K562 (cell line): ENCODE measurements at regions not wholly inside any gene's neighbourhood (a gene's known extent, or its start where the extent isn't known, plus 50 kb on each side); places are given as distances from the start of the nearest gene placed in this dataset.

Source experiments
- ATAC-seq: fragments of 200-7000 bp; cut with Tn5 transposase; 3 replicates; pipeline ENCODE4 v1.9.1; 2020; ENCODE audit warnings: moderate library complexity
- BruUV-seq: library from RNA; stranded (reverse); fragments of 400-500 nt; replicated peaks from 2 replicates; lab custom pipeline; 2021; lab: Mats Ljungman, UMichigan
- CTCF ChIA-PET: fragments of 300-600 bp; formaldehyde crosslinking; extraction: SDS; loops from one replicate; lab custom pipeline; 2021; ENCODE audit warnings: low intra/inter-chr PET ratio; lab: Yijun Ruan, JAX
- POLR2A ChIA-PET: fragments of 300-600, 350-650 bp; sonication (Branson Sonifier 250); formaldehyde crosslinking; extraction: SDS; loops from one replicate; lab custom pipeline; 2021; ENCODE audit warnings: antibody characterized with exemption, inconsistent platforms; lab: Yijun Ruan, JAX
- DNase-seq, 4 experiments: peaks; one replicate each; pipeline versions ENCODE4 v3.0.0 to v3.0.0-alpha.2; 2011 to 2018; ENCODE audit warnings: low spot score in 3 of 4, mixed read lengths in 3 of 4; ENCODE audit errors: extremely low read depth in 1 of 4
- FAIRE-seq: peaks from 2 replicates; lab custom pipeline; 2011; peaks lifted over from hg19 to GRCh38; lab: Jason Lieb, UNC
- H2AFZ ChIP-seq: 2 replicates; pipeline ENCODE4 v1.6.0; 2011; ENCODE audit warnings: low read depth, low read length, control low read depth, inconsistent platforms
- H3K27ac ChIP-seq: fragments of 200-600 bp; 3 replicates; pipeline ENCODE4 v1.8.0; 2011; ENCODE audit warnings: low read depth, mild to moderate bottlenecking, control low read depth, inconsistent platforms, low read length, moderate library complexity, mixed read lengths; ENCODE audit errors: extremely low read depth
- H3K27me3 ChIP-seq, 2 experiments: fragments of 300-600 bp in 1 of 2; 2 replicates in 1 of 2; 3 replicates in 1 of 2; pipeline versions ENCODE4 v1.6.0 to v1.8.0; 2011; ENCODE audit warnings: inconsistent platforms in 2 of 2, low read length in 2 of 2, mild to moderate bottlenecking in 1 of 2, mixed read lengths in 1 of 2, moderate library complexity in 1 of 2; ENCODE audit not compliant: control insufficient read depth in 2 of 2, insufficient read depth in 2 of 2
- H3K36me3 ChIP-seq: fragments of 300-600 bp; 3 replicates; pipeline ENCODE4 v1.8.0; 2011; ENCODE audit warnings: mild to moderate bottlenecking, low read length, inconsistent platforms; ENCODE audit not compliant: control insufficient read depth, insufficient read depth
- H3K4me1 ChIP-seq, 2 experiments: fragments of 200-600 bp in 1 of 2; replicated peaks in 1 of 2; 2 replicates in 1 of 2; 3 replicates in 1 of 2; pipeline versions ENCODE4 v1.5.1 to v1.8.0; 2011; ENCODE audit warnings: inconsistent platforms in 2 of 2, low read length in 2 of 2, mild to moderate bottlenecking in 1 of 2, mixed read lengths in 1 of 2, moderate library complexity in 1 of 2; ENCODE audit not compliant: control insufficient read depth in 2 of 2, insufficient read depth in 2 of 2
- H3K4me2 ChIP-seq: 2 replicates; pipeline ENCODE4 v1.6.1; 2011; ENCODE audit warnings: low read length, control low read depth, inconsistent platforms, mixed read lengths; ENCODE audit not compliant: insufficient read depth
- H3K4me3 ChIP-seq: fragments of 200-600 bp; sonication (generic), shearing (Covaris generic); 2 replicates; pipeline ENCODE4 v1.5.1; 2016; ENCODE audit warnings: control low read depth, inconsistent platforms
- H3K79me2 ChIP-seq: fragments of 200-600 bp; 3 replicates; pipeline ENCODE4 v1.8.0; 2011; ENCODE audit warnings: low read length, inconsistent platforms; ENCODE audit not compliant: control insufficient read depth, insufficient read depth
- H3K9ac ChIP-seq, 2 experiments: 2 replicates each; pipeline versions ENCODE4 v1.6.0 to v1.6.1; 2011; ENCODE audit warnings: low read depth in 2 of 2, low read length in 2 of 2, control low read depth in 1 of 2, inconsistent platforms in 1 of 2, mild to moderate bottlenecking in 1 of 2, mixed read lengths in 1 of 2; ENCODE audit not compliant: insufficient read depth in 1 of 2
- H3K9me1 ChIP-seq: one replicate; pipeline ENCODE4 v1.6.0; 2011; ENCODE audit warnings: inconsistent platforms, mild to moderate bottlenecking, low read length, moderate library complexity; ENCODE audit not compliant: control insufficient read depth, insufficient read depth
- H3K9me3 ChIP-seq: replicated peaks from 2 replicates; pipeline ENCODE4 v1.5.1; 2011; ENCODE audit warnings: low read depth, low read length, inconsistent platforms; ENCODE audit not compliant: control insufficient read depth, insufficient read depth
- H4K20me1 ChIP-seq: replicated peaks from 2 replicates; pipeline ENCODE4 v1.6.1; 2011; ENCODE audit warnings: low read length, inconsistent platforms, mixed read lengths; ENCODE audit not compliant: control insufficient read depth, insufficient read depth
- POLR3A ChIP-seq: IDR thresholded peaks from 2 replicates; pipeline ENCODE4 v1.6.1; 2011; ENCODE audit warnings: borderline replicate concordance, mild to moderate bottlenecking, moderate library complexity; ENCODE audit not compliant: insufficient read length, insufficient read depth; ENCODE audit errors: extremely low read depth
- ZNF274 ChIP-seq: IDR thresholded peaks from 2 replicates; pipeline ENCODE4 v1.6.1; 2011; ENCODE audit warnings: low read depth, mild to moderate bottlenecking, low read length, moderate library complexity, borderline replicate concordance
- WGBS: fragments of 100-300 bp; shearing (Covaris generic); methylation state at CpG from one replicate; pipeline ENCODE4 v1.1.6; 2016; ENCODE audit warnings: low coverage, mixed read lengths; ENCODE audit not compliant: insufficient coverage; ENCODE audit errors: missing lambda C conversion rate; 5-methylcytosine and 5-hydroxymethylcytosine counted together
- in situ Hi-C: fragments of 300-500 bp; cut with MboI; formaldehyde crosslinking; loops from 4 replicates; pipeline ENCODE4 v1.15.0; 2018; ENCODE audit warnings: inconsistent platforms, mixed read lengths
- intact Hi-C: fragments of 100-400 bp; cut with micrococcal nuclease; formaldehyde crosslinking; loops from 2 replicates; pipeline ENCODE4 v1.14.2; 2022
- TF ChIP-seq, protein P1 (sequence below): fragments of 450-650 bp; IDR thresholded peaks from 2 replicates; pipeline ENCODE4 v1.6.1; 2016; ENCODE audit warnings: low read depth

DNA sequence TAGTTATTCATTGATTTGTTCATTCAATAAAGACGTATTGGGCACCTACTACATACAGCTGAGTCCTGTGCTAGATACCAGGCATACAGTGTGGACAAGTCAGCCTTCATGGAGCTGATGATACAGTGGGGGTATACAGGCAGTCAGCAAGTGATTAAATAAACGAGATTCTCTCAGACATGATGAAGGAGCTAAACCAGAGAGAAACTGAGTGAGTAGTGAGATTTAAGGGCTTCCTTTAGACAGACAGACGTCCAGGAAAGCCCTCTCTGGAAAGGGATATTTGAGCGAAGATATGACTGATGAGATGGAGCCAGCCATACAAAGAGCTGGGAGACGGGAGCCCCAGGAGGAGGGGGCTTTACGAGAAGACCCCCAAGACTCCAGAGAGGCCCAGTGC lies 122.6 kb upstream of the MYCN start:
- H4K20me1 ChIP-seq: no peaks in the 10 kb centered on the region
- no peak overlapping the region for H3K4me2 ChIP-seq
- no peaks in the 10 kb centered on the region for H3K79me2 ChIP-seq
- CTCF ChIA-PET: no interaction called here
- H2AFZ ChIP-seq: no peak overlapping the region
- in situ Hi-C loops: no loop called here
- FAIRE-seq (no peak), DNase-seq (no peak), ATAC-seq (no peak)
- H3K4me1 ChIP-seq: no peaks in the 10 kb centered on the region
- no peaks in the 10 kb centered on the region for H3K9me3 ChIP-seq
- H3K9ac ChIP-seq: no peak overlapping the region
- no peak overlapping the region for H3K27ac ChIP-seq
- H3K4me3 ChIP-seq: no peak overlapping the region
- 0% methylated on average over 6 of the region's 6 CpGs for WGBS
- intact Hi-C loops: no loop called here
- H3K9me1 ChIP-seq: no peaks in the 10 kb centered on the region
- H3K36me3 ChIP-seq: no peaks in the 10 kb centered on the region
- TF ChIP-seq POLR3A: no peak
- no peak for TF ChIP-seq ZNF274
- TF ChIP-seq, protein P1, sequence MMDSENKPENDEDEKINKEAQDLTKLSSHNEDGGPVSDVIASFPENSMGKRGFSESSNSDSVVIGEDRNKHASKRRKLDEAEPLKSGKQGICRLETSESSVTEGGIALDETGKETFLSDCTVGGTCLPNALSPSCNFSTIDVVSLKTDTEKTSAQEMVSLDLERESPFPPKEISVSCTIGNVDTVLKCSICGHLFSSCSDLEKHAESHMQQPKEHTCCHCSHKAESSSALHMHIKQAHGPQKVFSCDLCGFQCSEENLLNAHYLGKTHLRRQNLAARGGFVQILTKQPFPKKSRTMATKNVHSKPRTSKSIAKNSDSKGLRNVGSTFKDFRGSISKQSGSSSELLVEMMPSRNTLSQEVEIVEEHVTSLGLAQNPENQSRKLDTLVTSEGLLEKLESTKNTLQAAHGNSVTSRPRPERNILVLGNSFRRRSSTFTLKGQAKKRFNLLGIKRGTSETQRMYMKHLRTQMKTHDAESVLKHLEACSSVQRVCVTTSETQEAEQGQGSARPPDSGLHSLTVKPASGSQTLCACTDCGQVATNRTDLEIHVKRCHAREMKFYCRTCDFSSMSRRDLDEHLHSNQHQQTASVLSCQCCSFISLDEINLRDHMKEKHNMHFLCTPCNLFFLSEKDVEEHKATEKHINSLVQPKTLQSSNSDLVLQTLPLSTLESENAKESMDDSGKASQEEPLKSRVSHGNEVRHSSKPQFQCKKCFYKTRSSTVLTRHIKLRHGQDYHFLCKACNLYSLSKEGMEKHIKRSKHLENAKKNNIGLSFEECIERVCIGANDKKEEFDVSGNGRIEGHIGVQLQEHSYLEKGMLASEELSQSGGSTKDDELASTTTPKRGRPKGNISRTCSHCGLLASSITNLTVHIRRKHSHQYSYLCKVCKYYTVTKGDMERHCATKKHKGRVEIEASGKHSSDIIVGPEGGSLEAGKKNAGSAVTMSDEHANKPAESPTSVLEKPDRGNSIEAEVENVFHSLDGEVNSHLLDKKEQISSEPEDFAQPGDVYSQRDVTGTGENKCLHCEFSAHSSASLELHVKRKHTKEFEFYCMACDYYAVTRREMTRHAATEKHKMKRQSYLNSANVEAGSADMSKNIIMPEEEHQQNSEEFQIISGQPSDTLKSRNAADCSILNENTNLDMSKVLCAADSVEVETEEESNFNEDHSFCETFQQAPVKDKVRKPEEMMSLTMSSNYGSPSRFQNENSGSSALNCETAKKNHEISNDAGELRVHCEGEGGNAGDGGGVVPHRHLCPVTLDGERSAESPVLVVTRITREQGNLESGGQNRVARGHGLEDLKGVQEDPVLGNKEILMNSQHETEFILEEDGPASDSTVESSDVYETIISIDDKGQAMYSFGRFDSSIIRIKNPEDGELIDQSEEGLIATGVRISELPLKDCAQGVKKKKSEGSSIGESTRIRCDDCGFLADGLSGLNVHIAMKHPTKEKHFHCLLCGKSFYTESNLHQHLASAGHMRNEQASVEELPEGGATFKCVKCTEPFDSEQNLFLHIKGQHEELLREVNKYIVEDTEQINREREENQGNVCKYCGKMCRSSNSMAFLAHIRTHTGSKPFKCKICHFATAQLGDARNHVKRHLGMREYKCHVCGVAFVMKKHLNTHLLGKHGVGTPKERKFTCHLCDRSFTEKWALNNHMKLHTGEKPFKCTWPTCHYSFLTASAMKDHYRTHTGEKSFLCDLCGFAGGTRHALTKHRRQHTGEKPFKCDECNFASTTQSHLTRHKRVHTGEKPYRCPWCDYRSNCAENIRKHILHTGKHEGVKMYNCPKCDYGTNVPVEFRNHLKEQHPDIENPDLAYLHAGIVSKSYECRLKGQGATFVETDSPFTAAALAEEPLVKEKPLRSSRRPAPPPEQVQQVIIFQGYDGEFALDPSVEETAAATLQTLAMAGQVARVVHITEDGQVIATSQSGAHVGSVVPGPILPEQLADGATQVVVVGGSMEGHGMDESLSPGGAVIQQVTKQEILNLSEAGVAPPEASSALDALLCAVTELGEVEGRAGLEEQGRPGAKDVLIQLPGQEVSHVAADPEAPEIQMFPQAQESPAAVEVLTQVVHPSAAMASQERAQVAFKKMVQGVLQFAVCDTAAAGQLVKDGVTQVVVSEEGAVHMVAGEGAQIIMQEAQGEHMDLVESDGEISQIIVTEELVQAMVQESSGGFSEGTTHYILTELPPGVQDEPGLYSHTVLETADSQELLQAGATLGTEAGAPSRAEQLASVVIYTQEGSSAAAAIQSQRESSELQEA: no peak
- TF ChIP-seq, all 486 proteins: peak for 0
- no TSS peak for BruUV-seq
- POLR2A ChIA-PET: no interaction called here
- peaks cover 5 to 37% of the 10 kb centered on the region in 2 experiments; a peak in 4 of 5 replicates for H3K27me3 ChIP-seq
